ENCODE measurements at regions not wholly inside any gene's neighbourhood (a gene's known extent, or its start where the extent isn't known, plus 50 kb on each side); places are given as distances from the start of the nearest gene placed in this dataset.

- Histone ChIP-seq H3K9ac (ENCODE audit: low read length) (no peak overlapping the region), H4K20me1 (ENCODE audit: low read depth, low read length) (no peaks in the 10 kb centered on the region), H3K9me2 (replicated peaks; ENCODE audit: insufficient read depth, low read length) (no peaks in the 10 kb centered on the region), H3K27ac (ENCODE audit: low read depth, low read length) (no peak overlapping the region), H3K27me3 (ENCODE audit: low read length) (no peaks in the 10 kb centered on the region), H3F3A (ENCODE audit: insufficient read depth) (no peaks in the 10 kb centered on the region), H3K4me2 (ENCODE audit: low read depth, low read length, poor library complexity, severe bottlenecking) (no peak overlapping the region), H3K36me3 (ENCODE audit: low read length) (no peaks in the 10 kb centered on the region), H3K4me3 (ENCODE audit: insufficient read depth, low read length, poor library complexity, severe bottlenecking) (no peak overlapping the region), H3K79me2 (ENCODE audit: insufficient read depth, low read length) (no peaks in the 10 kb centered on the region), H3K9me3 (ENCODE audit: insufficient read depth, low read length) (no peaks in the 10 kb centered on the region), H2AFZ (ENCODE audit: low read depth, low read length, severe bottlenecking) (no peak overlapping the region)
- TF ChIP-seq, protein P1, sequence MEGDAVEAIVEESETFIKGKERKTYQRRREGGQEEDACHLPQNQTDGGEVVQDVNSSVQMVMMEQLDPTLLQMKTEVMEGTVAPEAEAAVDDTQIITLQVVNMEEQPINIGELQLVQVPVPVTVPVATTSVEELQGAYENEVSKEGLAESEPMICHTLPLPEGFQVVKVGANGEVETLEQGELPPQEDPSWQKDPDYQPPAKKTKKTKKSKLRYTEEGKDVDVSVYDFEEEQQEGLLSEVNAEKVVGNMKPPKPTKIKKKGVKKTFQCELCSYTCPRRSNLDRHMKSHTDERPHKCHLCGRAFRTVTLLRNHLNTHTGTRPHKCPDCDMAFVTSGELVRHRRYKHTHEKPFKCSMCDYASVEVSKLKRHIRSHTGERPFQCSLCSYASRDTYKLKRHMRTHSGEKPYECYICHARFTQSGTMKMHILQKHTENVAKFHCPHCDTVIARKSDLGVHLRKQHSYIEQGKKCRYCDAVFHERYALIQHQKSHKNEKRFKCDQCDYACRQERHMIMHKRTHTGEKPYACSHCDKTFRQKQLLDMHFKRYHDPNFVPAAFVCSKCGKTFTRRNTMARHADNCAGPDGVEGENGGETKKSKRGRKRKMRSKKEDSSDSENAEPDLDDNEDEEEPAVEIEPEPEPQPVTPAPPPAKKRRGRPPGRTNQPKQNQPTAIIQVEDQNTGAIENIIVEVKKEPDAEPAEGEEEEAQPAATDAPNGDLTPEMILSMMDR (IDR thresholded peaks at IDR 0.05; ENCODE audit: insufficient read depth, low read length, poor library complexity, severe bottlenecking): no peak
- TF ChIP-seq EZH2phosphoT487 (conservative IDR thresholded peaks at IDR 0.05; ENCODE audit: low read length): no peak
Measured at GRCh38 chr10:8921568-8921967, 867.1 kb downstream of the GATA3 start.

GRCh38 chr10:8923096-8923495, 868.6 kb downstream of the GATA3 start:
- H3K9me2 ChIP-seq (replicated peaks; ENCODE audit: insufficient read depth, low read length): no peaks in the 10 kb centered on the region
- H3K9me3 ChIP-seq (ENCODE audit: insufficient read depth, low read length): no peaks in the 10 kb centered on the region
- H4K20me1 ChIP-seq (ENCODE audit: low read depth, low read length): no peaks in the 10 kb centered on the region
- no peak overlapping the region for H3K9ac ChIP-seq (ENCODE audit: low read length)
- H3K4me2 ChIP-seq (ENCODE audit: low read depth, low read length, poor library complexity, severe bottlenecking): no peak overlapping the region
- H3K36me3 ChIP-seq (ENCODE audit: low read length): no peaks in the 10 kb centered on the region
- TF ChIP-seq, protein P1 (IDR thresholded peaks at IDR 0.05; ENCODE audit: insufficient read depth, low read length, poor library complexity, severe bottlenecking): no peak
- no peak for TF ChIP-seq EZH2phosphoT487 (conservative IDR thresholded peaks at IDR 0.05; ENCODE audit: low read length)
- no peaks in the 10 kb centered on the region for H3K79me2 ChIP-seq (ENCODE audit: insufficient read depth, low read length)
- no peaks in the 10 kb centered on the region for H3K27me3 ChIP-seq (ENCODE audit: low read length)
- no peak overlapping the region for H3K4me3 ChIP-seq (ENCODE audit: insufficient read depth, low read length, poor library complexity, severe bottlenecking)
- H3K27ac ChIP-seq (ENCODE audit: low read depth, low read length): no peak overlapping the region
- no peak overlapping the region for H2AFZ ChIP-seq (ENCODE audit: low read depth, low read length, severe bottlenecking)
- no peaks in the 10 kb centered on the region for H3F3A ChIP-seq (ENCODE audit: insufficient read depth)

DNA sequence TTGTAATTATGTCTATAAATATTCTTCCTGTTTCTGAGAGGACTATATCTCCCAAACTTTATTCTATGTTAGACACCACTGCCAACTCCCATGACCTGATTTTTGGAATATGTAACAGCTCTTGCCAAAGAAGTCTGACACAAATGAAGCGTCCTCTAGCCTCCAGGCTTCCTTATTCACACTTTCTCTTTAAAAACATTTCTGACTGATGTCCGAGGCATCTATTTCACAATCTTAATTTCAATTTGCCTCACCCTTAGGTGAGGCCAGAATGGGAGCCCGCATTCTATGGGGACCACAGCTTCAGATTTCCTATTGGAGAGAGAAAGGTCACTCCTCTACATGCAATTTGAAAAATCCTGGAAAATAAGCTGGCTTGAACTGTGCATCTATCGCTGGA, 873.2 kb downstream of the GATA3 start:
- no peaks in the 10 kb centered on the region for H3F3A ChIP-seq (ENCODE audit: insufficient read depth)
- H3K36me3 ChIP-seq (ENCODE audit: low read length): no peaks in the 10 kb centered on the region
- H3K9ac ChIP-seq (ENCODE audit: low read length): no peak overlapping the region
- H3K9me2 ChIP-seq (replicated peaks; ENCODE audit: insufficient read depth, low read length): no peaks in the 10 kb centered on the region
- no peak overlapping the region for H3K4me2 ChIP-seq (ENCODE audit: low read depth, low read length, poor library complexity, severe bottlenecking)
- H3K79me2 ChIP-seq (ENCODE audit: insufficient read depth, low read length): no peaks in the 10 kb centered on the region
- no peak overlapping the region for H3K27ac ChIP-seq (ENCODE audit: low read depth, low read length)
- no peaks in the 10 kb centered on the region for H3K27me3 ChIP-seq (ENCODE audit: low read length)
- no peaks in the 10 kb centered on the region for H4K20me1 ChIP-seq (ENCODE audit: low read depth, low read length)
- H3K9me3 ChIP-seq (ENCODE audit: insufficient read depth, low read length): no peaks in the 10 kb centered on the region
- TF ChIP-seq EZH2phosphoT487 (conservative IDR thresholded peaks at IDR 0.05; ENCODE audit: low read length): no peak
- TF ChIP-seq, protein P1 (IDR thresholded peaks at IDR 0.05; ENCODE audit: insufficient read depth, low read length, poor library complexity, severe bottlenecking): no peak
- no peak overlapping the region for H2AFZ ChIP-seq (ENCODE audit: low read depth, low read length, severe bottlenecking)
- H3K4me3 ChIP-seq (ENCODE audit: insufficient read depth, low read length, poor library complexity, severe bottlenecking): no peak overlapping the region
